DMS 273 (cell line): ENCODE measurements at regions not wholly inside any gene's neighbourhood (a gene's known extent, or its start where the extent isn't known, plus 50 kb on each side); places are given as distances from the start of the nearest gene placed in this dataset.
"Not testable (repeated sequence)": the region's sequence is repeated elsewhere in the genome, so short reads cannot be mapped to it uniquely, and the experiment has no call there.

Experiments used
- DNase-seq: peaks from one replicate; lab custom pipeline; 2025; ENCODE audit not compliant: unreplicated experiment; lab: John Stamatoyannopoulos, UW

DNA sequence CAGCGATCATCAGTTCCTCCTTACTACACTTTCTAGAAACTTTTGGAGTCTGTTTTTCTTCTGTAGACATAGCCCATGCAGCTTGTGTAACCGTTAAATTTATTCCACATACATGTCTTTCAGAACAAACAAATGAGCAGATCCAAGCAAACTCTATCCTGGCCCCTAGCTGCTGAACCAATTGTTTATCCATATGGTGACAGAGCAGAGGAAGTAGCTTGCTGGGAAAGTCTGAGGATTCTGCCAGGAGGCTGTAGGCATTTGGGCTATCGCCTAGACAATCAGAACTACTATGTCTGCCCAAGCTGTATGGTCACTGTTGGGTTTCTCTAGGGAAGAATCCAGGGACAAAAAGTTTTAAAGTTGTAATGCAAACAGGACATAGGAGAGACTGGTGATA, 343.7 kb downstream of the SPRY2 start:
- DNase-seq = no peak

DNA sequence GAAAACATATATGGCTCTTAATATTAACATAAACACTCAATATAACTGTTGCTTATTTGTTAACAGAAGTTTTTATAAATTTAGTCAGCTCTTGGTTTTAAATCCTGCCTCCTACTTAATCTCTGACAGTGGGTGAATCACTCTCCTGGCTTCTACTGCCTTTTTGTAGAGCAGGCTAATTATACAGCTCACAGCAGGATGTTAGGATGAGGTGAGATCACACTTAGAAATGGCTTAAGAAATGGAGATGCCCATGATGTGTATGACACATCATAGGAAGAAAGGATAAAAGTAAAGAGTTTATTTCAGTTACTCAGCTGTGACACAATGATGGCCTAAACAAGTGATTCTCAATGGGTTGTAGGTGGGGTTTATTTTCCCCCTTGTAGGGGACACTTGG, 345.6 kb downstream of the SPRY2 start:
- DNase-seq = peak; percentile 1

DNA sequence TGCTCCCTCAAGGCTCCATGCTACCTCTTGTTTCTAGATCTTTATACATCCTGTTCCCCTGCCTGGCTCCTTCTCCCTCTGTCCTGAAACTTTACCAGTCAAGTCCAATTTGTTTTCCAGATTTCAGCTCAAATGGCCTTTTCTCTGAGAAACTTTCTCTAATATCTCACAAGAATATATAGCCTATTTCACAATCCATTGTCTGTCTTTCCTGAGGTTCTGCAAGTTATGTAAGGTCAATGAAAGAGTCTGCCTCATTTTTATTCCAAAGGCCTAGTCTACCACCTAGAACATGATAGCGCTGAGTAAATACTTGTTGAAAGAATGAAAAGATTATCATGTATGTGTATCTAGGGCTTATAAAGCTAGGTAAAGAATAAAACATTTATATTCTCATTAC, 348.8 kb downstream of the SPRY2 start:
- DNase-seq = no peak

DNA sequence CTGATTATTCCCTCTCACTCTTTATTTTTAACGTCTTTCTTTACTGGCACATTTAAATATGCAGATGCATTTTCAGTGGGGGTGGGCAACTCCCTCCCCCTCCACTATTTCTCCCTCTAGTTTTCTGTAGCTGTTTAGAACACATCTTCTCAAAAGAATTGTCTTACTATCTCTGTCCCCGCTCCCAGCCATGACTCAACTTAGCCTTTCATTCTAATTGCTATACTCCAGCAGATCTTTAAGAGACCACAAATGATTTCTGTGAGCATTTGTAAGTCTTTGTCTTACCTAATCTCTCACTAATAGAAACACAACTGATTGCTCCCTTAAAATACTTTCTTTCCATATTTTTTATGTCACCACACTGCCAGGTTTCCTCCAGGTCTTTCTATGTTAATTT, 350.9 kb downstream of the SPRY2 start:
- DNase-seq = no peak

DNA sequence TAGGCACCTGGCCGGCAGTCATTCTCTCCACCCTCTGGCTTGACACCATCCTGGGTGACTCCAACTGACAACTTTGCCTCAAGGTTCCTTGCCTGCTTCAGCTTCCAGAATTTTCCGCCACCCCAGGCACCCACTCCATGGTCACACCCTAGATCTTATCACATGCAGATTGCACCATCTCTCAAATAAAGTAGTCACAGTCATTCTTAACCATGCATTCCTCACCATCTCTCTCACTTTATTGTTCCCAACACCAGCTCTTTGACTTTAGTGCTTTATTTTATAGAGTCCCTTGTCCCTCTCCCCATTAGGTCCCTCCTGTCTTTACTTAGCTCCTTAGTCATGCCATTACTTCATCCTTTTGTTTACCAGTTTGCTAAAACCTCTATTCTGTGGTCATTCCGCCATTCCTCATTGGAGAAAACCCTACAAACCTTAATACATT, 351.7 kb downstream of the SPRY2 start:
- no peak for DNase-seq

DNA sequence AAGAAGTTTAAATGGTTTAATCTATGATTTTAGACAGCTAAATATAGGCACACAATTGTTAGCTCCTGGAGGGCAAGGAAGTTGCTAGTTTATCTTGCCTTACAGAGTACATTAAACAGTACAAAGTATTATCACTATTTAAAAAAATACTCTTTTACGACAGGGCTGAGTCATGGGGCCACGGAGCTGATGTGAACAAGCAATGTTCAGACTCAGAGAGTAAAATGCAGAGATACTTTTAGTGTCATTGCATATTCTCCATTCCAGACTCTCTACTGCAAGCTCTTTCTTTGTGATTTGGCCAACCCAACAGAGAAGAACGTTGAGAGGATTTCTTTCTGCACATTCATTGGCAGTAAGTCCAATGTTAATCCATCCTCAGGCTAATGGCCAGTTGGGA, 352.4 kb downstream of the SPRY2 start:
- no peak for DNase-seq

DNA sequence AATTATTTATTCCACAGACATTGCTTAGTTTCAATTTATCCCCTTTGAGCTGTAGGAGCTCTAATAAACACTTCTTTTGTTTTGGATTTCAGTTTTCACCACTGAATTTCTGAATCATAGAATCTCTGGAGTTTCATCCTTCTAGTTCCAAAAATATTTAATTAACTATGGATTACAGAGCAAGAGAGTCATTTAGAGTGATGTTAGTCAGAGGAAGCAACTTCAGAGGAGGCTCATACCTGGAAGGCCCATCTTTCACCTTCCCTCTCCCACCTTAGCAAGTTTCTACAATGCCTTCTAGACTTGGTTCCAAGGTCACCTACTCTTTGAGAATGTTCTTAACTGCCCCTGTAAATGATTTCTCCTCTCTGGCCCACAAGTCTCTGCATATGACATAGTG, 353.2 kb downstream of the SPRY2 start:
- no peak for DNase-seq

DNA sequence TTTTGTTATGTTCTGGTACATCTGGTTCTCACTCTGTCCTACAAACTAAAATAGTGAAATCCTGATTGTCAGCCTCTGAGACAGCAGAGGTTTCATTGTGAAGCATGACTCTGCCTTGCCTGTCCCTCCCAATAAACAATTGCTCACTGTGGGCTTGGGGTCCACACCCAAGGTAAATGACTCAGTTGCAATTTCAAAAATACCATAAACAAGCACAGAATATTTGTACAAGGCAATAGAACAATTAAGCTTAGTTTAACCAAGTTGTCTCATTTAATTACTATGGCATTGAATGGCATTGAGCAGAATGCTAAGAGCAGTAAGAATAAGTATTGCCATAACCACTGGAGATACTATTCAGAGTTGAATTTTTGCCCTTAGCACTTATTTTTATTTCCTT, 353.6 kb downstream of the SPRY2 start:
- DNase-seq = no peak

DNA sequence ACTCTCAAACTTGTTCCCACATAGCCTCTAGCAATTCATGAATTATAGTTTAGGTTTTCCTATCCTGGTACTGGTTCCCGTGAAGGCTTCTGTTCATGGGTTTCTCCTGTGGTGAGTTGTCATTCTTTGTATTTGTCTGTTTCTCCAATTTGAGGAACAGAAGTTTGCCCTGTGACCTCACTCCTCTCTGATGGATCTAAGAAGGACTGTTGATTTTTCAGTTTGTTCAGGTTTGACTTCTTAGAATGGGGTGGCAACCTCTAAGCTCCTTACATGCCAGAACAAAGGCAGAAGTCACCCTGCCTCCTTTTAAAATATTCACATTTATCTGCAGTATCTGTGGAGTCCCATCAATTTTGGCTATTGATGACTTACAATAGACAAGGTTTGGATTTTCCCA, 354.0 kb downstream of the SPRY2 start:
- DNase-seq = no peak

DNA sequence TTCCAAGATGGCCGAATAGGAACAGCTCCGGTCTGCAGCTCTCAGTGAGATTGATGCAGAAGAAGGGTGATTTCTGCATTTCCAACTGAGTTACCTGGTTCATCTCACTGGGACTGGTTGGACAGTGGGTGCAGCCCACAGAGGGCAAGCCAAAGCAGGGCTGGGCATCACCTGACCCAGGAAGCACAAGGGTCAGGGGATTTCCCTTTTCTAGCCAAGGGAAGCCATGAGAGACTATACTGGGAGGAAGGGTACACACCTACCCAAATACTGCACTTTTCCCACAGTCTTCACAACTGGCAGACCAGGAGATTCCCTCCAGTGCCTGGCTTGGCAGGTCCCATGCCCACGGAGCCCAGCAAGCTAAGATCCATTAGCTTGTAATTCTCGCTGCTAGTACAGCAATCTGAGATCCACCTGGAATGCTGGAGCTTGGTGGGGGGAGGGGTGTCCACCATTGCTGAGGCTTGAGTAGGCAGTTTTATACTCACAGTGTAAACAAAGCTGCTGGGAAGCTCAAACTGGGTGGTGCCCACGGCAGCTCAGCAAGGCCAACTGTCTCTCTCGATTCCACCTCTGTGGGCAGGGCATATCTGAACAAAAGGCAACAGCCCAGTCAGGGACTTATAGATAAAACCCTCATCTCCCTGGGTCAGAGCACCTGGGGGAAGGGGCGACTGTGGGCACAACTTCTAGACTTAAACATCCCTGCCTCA, 365.8 kb downstream of the SPRY2 start:
- DNase-seq = not testable (repeated sequence)

DNA sequence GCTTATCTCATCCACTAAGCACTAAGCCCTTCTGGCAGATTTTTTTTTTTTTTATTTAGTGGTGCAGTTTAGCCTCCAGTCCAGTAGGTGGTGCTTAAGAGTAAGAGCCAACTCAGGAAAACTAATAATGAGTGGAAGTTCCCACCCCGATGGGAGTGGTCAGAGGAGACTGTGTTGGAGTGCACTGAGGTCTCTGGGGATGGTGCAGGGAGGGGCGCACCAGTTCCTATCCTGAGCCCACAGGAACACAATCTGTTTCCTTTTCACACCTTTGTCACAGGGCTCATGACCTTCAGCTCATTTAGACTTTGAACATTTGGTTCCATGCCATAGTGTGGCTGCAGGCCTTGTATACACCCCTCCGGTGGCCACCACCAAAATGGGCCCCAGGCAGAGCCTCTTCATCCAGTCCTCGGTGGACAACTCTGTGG, 367.4 kb downstream of the SPRY2 start:
- peak; percentile 13 for DNase-seq

DNA sequence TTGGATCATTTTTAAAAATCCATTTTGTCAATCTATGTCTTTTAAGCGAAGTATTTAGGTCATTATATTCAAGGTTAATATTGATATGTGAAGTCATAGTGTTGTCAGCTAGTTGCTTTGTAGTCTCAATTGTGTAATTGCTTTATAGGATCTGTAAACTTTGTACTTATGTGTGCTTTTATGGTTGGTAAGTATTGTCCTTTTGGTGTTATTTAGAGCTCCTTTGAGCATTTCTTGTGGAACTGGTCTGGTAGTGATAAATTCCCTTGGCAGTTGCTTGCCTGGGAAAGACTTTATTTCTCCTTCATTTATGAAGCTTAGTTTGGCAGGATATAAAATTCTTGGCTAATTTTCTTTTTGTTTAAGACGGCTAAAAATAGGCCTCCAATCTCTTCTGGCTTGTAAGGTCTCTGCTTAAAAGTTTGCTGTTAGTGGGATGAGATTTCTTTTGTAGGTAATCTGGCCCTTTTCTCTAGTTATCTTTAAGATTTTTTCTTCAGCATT, 368.8 kb downstream of the SPRY2 start:
- no peak for DNase-seq

DNA sequence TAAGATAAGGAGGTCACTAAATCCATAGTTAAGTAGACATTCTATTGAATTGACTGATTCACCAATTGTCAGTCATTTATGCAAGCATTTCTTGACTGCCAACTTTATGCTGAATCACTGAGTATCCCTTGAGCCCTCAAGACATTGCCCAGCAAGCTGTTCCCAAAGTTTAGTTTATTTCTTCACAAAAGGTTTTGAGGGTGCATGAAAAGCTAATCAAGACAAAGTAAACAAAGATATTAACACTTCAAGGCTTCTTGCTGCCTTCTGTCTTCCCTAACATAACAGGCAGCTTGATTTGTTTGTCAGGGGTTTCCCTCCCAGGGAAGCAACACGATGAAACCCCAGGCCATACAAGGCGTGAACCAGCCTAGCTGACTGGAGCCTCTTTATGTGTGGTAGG, 374.4 kb downstream of the SPRY2 start:
- DNase-seq = no peak

DNA sequence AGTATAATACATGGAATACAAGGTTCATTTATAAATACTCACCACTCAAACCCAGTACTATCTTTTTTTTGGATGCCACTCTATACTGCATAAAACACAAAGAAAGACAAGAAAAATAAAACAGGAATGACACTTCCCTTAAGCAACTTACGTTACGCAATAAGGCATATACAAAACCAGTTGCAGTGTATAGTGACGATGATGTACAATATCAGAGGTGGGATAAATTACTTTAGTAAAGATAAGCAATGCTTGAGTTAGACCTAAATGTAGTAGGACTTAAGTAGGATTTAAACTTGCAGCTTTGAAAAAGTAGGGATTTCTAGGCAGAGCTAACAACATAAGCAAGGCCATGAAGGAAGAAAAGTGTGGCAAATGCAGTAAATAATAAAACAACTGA, 374.9 kb downstream of the SPRY2 start:
- no peak for DNase-seq

DNA sequence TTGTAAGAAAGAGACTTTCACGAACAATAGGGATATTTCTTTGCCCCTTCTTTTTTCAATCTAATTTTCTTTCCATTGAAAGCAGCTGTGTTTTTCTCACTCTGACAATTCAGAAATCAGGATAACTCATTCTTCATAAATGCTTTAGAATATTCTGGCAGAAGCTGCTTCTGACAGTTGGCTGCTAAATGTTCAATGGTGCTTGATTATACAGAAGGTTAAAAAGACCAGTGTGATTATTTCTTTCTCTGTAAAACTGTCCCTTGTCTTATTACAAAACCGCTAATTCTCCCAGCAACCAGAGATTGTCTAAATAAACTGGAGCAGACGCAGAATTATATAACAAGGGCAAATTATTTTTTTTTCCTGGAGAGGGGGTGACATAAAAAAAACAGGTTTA, 394.4 kb downstream of the SPRY2 start:
- DNase-seq = no peak

DNA sequence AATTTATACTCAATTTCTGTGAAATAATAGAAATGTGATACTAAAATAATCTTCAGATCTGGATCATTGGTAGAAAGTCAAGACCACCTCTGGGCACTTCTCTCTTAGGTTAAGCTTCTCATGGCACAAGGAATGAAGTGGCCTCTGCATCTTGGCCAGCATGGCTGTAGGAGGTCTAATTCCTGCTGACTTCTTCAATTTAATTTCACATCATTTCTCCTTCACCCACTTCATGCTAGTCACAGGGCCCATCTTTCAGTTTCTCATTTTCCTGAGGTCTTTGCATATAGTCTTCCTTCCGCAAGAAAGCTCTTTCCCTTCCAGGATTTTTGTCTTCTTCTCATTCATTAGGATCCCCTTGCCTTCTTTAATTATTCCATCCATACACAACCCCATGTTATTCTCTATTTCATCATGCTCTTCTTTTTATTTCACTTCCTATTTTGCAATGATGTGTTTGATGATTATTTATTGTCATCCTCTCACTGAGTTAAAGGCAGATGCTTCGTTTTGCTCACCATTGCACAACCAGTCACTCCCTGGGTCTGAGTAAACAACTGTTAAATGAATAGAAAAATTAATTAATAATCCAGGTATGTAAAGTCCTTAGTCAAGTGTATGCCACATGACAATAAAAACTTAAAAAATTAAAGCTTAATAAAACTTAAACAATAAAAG, 397.4 kb downstream of the SPRY2 start:
- no peak for DNase-seq

DNA sequence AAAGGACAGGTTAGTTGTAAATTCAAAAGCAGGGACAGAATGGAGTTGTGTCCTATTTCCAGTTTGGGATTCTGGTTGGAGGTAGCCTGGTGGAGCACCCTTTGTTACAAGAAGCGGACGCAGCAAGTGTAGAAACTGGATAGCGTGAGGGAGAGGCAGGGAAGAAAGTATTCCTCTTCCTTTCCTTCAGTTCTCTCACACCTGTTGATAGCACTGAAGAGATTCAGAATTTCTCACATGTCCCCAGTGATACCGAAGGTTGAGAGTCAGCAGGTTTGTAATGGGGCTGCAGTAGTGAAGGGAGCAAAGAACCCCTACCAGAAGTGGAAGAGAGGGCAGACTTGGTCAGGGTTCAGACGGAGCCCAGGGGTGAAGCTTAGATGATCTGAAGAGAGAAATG, 399.2 kb downstream of the SPRY2 start:
- DNase-seq = no peak

DNA sequence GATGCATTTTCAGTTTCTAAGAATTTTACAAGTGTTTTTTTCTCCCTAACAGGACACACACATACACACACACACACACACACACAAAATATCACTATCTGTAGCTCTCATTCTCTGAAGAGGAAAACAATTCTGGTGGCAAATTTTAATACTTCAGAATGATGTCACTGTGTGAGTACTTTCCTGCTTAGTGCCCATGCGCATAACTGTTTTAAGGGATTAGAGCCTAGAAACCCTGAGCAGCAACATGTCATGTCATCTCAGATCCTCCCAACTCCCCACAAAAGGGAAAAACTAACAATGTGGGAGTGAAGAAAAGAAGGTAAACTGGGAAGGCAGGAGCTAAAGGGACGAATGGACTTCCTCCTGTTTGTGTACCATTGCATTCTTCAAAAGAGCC, 401.2 kb downstream of the SPRY2 start:
- no peak for DNase-seq

DNA sequence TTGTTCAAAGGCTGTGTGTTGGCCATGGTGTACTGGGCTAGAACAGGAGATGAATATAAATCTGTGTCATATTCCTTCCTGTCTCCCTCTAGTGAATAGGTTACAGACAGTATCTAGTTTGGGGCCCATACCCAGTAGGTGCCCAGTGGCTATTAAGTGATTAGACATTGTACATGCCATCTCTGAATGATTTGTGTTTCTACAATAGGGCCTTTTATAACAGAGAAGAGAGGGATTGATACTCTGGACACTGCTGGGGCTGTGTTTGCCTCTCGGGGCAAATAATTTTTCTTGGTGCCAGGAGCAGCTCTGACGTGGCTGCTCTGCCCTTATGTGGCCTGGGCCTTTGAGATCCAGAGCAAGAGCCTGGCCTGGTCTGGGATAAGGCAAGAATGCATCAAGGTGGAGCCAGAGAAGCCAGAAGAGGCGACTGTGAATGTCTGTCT, 403.1 kb downstream of the SPRY2 start:
- no peak for DNase-seq

DNA sequence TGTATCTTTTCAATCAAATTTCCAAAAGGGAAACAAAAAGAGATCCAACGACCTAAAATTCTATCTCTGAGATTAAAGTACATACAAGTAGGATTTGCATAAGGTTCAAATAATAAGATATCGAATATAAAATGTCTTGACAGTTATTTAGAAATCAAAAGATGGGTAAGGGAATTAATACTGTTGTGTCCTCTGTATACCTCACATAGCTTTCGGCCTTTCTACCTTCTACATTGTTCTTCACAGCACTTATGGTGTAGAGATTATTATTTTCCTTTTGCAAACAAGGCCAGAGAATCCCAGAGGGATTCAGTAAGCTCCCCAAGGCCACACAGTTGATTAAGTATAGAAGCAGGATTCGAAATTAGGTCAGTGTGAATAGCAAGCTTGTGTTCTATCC, 403.6 kb downstream of the SPRY2 start:
- DNase-seq = no peak

DNA sequence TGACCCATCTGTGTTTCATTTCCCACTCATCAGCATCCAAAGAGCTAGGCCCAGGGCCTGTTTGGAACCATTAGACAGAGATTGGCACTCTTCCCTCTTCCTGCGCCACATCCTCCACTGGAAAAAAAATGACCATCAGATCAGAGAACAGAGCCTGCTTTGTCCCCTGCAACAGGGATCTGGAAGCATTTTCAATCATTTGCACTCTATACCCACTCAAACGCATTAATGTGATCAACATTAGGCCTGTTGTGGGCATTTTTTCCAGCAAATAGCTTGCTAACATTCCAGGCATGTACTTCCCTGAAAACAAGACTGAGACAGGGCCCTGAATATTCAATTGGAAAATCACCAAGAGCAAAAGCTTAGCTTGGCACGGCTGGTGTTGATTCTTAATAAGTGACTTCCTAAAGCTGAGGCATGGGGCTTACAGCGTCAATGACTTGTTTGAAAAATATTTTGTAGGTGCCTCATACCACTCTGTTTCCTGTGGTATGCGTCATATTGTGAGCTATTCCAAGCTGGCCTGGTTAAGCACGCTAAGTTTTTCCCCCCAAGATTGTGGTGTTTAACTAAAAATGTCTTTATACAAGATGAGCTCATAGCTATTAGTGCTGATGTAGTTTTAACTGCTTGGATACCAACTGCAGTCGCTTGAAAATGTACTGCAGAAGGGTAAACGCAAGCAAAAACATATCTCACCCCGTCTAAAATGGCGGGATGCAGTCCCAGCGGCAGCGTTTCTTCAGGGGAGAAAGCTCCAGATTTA, 404.4 kb downstream of the SPRY2 start:
- DNase-seq = no peak

DNA sequence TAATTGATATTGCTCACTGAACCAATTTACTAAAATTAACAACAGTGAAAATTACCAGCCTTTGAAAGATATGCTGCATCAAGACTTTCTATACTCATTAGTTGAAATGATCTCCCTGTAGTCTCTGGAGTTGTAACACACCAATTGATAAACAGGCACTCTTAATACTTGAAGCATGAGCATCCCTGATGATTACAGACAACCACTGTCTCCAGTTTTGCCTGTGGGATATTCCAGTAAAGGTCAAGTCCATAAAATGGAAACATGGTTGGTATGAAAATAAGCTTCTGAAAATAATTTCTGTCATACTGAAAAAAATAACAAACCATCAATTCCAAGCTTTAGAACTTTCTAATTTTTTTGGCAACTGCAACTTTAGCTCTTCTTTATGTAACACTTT, 405.8 kb downstream of the SPRY2 start:
- DNase-seq = no peak
